ENCODE measurements at regions not wholly inside any gene's neighbourhood (a gene's known extent, or its start where the extent isn't known, plus 50 kb on each side); places are given as distances from the start of the nearest gene placed in this dataset.

DNA sequence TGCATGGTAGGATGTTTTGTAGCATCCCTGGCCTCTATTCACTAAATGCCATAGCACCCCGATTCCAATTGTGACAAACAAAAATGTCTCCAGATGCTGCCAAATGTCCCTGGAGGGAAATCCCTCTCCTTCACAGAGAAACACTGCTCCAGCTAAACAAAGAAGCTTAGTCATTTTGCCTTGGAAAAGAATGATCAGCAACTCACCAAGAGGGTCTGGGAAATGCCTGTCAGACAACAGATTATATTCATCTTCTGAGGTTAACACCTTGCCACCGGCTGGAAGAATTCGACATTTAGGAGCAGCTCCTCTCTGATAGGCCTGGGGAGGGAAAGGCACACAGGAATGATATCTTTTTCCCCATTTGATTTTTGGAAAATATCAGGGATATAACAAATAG is 84.4 kb downstream of the NIBAN1 start:
- TF ChIP-seq POLR2A (IDR thresholded peaks at IDR 0.05; ENCODE audit: low read depth, low read length) (no peak), POLR2AphosphoS5 (IDR thresholded peaks at IDR 0.05; ENCODE audit: low read depth, low read length) (no peak), TAF1 (IDR thresholded peaks at IDR 0.05; ENCODE audit: low read depth, low read length) (no peak), POU2F2 (IDR thresholded peaks at IDR 0.05; ENCODE audit: low read depth, low read length) (no peak), PAX5 (IDR thresholded peaks at IDR 0.05; ENCODE audit: insufficient read depth, low read length, severe bottlenecking) (no peak), SPI1 (IDR thresholded peaks at IDR 0.05; ENCODE audit: low read depth, low read length) (no peak)

Data from GM12891 (cell line).